K562 (cell line): ENCODE measurements at regions not wholly inside any gene's neighbourhood (a gene's known extent, or its start where the extent isn't known, plus 50 kb on each side); places are given as distances from the start of the nearest gene placed in this dataset.

ENCODE experiments used
- ATAC-seq: fragments of 200-7000 bp; cut with Tn5 transposase; 3 replicates; pipeline ENCODE4 v1.9.1; 2020; ENCODE audit warnings: moderate library complexity
- BruUV-seq: library from RNA; stranded (reverse); fragments of 400-500 nt; replicated peaks from 2 replicates; lab custom pipeline; 2021; lab: Mats Ljungman, UMichigan
- CTCF ChIA-PET: fragments of 300-600 bp; formaldehyde crosslinking; extraction: SDS; loops from one replicate; lab custom pipeline; 2021; ENCODE audit warnings: low intra/inter-chr PET ratio; lab: Yijun Ruan, JAX
- POLR2A ChIA-PET: fragments of 300-600, 350-650 bp; sonication (Branson Sonifier 250); formaldehyde crosslinking; extraction: SDS; loops from one replicate; lab custom pipeline; 2021; ENCODE audit warnings: antibody characterized with exemption, inconsistent platforms; lab: Yijun Ruan, JAX
- DNase-seq, 4 experiments: peaks; one replicate each; pipeline versions ENCODE4 v3.0.0 to v3.0.0-alpha.2; 2011 to 2018; ENCODE audit warnings: low spot score in 3 of 4, mixed read lengths in 3 of 4; ENCODE audit errors: extremely low read depth in 1 of 4
- FAIRE-seq: peaks from 2 replicates; lab custom pipeline; 2011; peaks lifted over from hg19 to GRCh38; lab: Jason Lieb, UNC
- H2AFZ ChIP-seq: 2 replicates; pipeline ENCODE4 v1.6.0; 2011; ENCODE audit warnings: low read depth, low read length, control low read depth, inconsistent platforms
- H3K27ac ChIP-seq: fragments of 200-600 bp; 3 replicates; pipeline ENCODE4 v1.8.0; 2011; ENCODE audit warnings: low read depth, mild to moderate bottlenecking, control low read depth, inconsistent platforms, low read length, moderate library complexity, mixed read lengths; ENCODE audit errors: extremely low read depth
- H3K27me3 ChIP-seq, 2 experiments: fragments of 300-600 bp in 1 of 2; 2 replicates in 1 of 2; 3 replicates in 1 of 2; pipeline versions ENCODE4 v1.6.0 to v1.8.0; 2011; ENCODE audit warnings: inconsistent platforms in 2 of 2, low read length in 2 of 2, mild to moderate bottlenecking in 1 of 2, mixed read lengths in 1 of 2, moderate library complexity in 1 of 2; ENCODE audit not compliant: control insufficient read depth in 2 of 2, insufficient read depth in 2 of 2
- H3K36me3 ChIP-seq: fragments of 300-600 bp; 3 replicates; pipeline ENCODE4 v1.8.0; 2011; ENCODE audit warnings: mild to moderate bottlenecking, low read length, inconsistent platforms; ENCODE audit not compliant: control insufficient read depth, insufficient read depth
- H3K4me1 ChIP-seq, 2 experiments: fragments of 200-600 bp in 1 of 2; replicated peaks in 1 of 2; 2 replicates in 1 of 2; 3 replicates in 1 of 2; pipeline versions ENCODE4 v1.5.1 to v1.8.0; 2011; ENCODE audit warnings: inconsistent platforms in 2 of 2, low read length in 2 of 2, mild to moderate bottlenecking in 1 of 2, mixed read lengths in 1 of 2, moderate library complexity in 1 of 2; ENCODE audit not compliant: control insufficient read depth in 2 of 2, insufficient read depth in 2 of 2
- H3K4me2 ChIP-seq: 2 replicates; pipeline ENCODE4 v1.6.1; 2011; ENCODE audit warnings: low read length, control low read depth, inconsistent platforms, mixed read lengths; ENCODE audit not compliant: insufficient read depth
- H3K4me3 ChIP-seq: fragments of 200-600 bp; sonication (generic), shearing (Covaris generic); 2 replicates; pipeline ENCODE4 v1.5.1; 2016; ENCODE audit warnings: control low read depth, inconsistent platforms
- H3K79me2 ChIP-seq: fragments of 200-600 bp; 3 replicates; pipeline ENCODE4 v1.8.0; 2011; ENCODE audit warnings: low read length, inconsistent platforms; ENCODE audit not compliant: control insufficient read depth, insufficient read depth
- H3K9ac ChIP-seq, 2 experiments: 2 replicates each; pipeline versions ENCODE4 v1.6.0 to v1.6.1; 2011; ENCODE audit warnings: low read depth in 2 of 2, low read length in 2 of 2, control low read depth in 1 of 2, inconsistent platforms in 1 of 2, mild to moderate bottlenecking in 1 of 2, mixed read lengths in 1 of 2; ENCODE audit not compliant: insufficient read depth in 1 of 2
- H3K9me1 ChIP-seq: one replicate; pipeline ENCODE4 v1.6.0; 2011; ENCODE audit warnings: inconsistent platforms, mild to moderate bottlenecking, low read length, moderate library complexity; ENCODE audit not compliant: control insufficient read depth, insufficient read depth
- H3K9me3 ChIP-seq: replicated peaks from 2 replicates; pipeline ENCODE4 v1.5.1; 2011; ENCODE audit warnings: low read depth, low read length, inconsistent platforms; ENCODE audit not compliant: control insufficient read depth, insufficient read depth
- H4K20me1 ChIP-seq: replicated peaks from 2 replicates; pipeline ENCODE4 v1.6.1; 2011; ENCODE audit warnings: low read length, inconsistent platforms, mixed read lengths; ENCODE audit not compliant: control insufficient read depth, insufficient read depth
- CBFB ChIP-seq: sonication (generic); formaldehyde crosslinking; IDR thresholded peaks from 2 replicates; pipeline ENCODE4 v1.4.0; 2020; ENCODE audit warnings: mild to moderate bottlenecking, missing genetic modification reagents
- MEF2A ChIP-seq: IDR thresholded peaks from 2 replicates; pipeline ENCODE4 v1.6.1; 2011; ENCODE audit warnings: low read depth, mild to moderate bottlenecking, low read length, moderate library complexity; ENCODE audit not compliant: control insufficient read depth
- NFIC ChIP-seq: fragments of 450-650 bp; IDR thresholded peaks from 2 replicates; pipeline ENCODE4 v1.6.1; 2017; ENCODE audit warnings: mild to moderate bottlenecking, inconsistent platforms
- PHF20 ChIP-seq: fragments of 450-650 bp; IDR thresholded peaks from 2 replicates; pipeline ENCODE4 v1.6.1; 2018; ENCODE audit not compliant: partially characterized antibody
- POLR2G ChIP-seq: fragments of 200-400 bp; formaldehyde crosslinking; IDR thresholded peaks from 2 replicates; pipeline ENCODE4 v1.6.1; 2017; ENCODE audit warnings: low read depth, mild to moderate bottlenecking, antibody characterized with exemption, low read length, moderate library complexity
- SOX6 ChIP-seq: fragments of 450-650 bp; IDR thresholded peaks from 2 replicates; pipeline ENCODE4 v1.6.1; 2014; ENCODE audit warnings: mild to moderate bottlenecking
- THRA ChIP-seq: fragments of 450-650 bp; IDR thresholded peaks from 2 replicates; pipeline ENCODE4 v1.6.1; 2017; ENCODE audit warnings: mild to moderate bottlenecking, moderate library complexity
- TRIM25 ChIP-seq: fragments of 450-650 bp; IDR thresholded peaks from 2 replicates; pipeline ENCODE4 v1.7.0; 2016; ENCODE audit warnings: borderline replicate concordance
- ZBTB2 ChIP-seq: fragments of 450-650 bp; IDR thresholded peaks from 2 replicates; pipeline ENCODE4 v1.6.1; 2016; ENCODE audit warnings: antibody characterized with exemption
- ZKSCAN8 ChIP-seq: fragments of 200-800 bp; sonication (Bioruptor generic); IDR thresholded peaks from 2 replicates; pipeline ENCODE4 v1.6.1; 2016; ENCODE audit warnings: missing genetic modification characterization, missing compliant biosample characterization
- ZNF57 ChIP-seq: fragments of 450-650 bp; formaldehyde crosslinking; IDR thresholded peaks from 2 replicates; pipeline ENCODE4 v1.4.0; 2020; ENCODE audit warnings: mild to moderate bottlenecking, moderate library complexity
- ZNF707 ChIP-seq: fragments of 250-450 bp; sonication (Bioruptor Pico); conservative IDR thresholded peaks from 2 replicates; pipeline ENCODE4 v1.8.0; 2022; ENCODE audit warnings: inconsistent platforms, mild to moderate bottlenecking, moderate library complexity
- WGBS: fragments of 100-300 bp; shearing (Covaris generic); methylation state at CpG from one replicate; pipeline ENCODE4 v1.1.6; 2016; ENCODE audit warnings: low coverage, mixed read lengths; ENCODE audit not compliant: insufficient coverage; ENCODE audit errors: missing lambda C conversion rate; 5-methylcytosine and 5-hydroxymethylcytosine counted together
- in situ Hi-C: fragments of 300-500 bp; cut with MboI; formaldehyde crosslinking; loops from 4 replicates; pipeline ENCODE4 v1.15.0; 2018; ENCODE audit warnings: inconsistent platforms, mixed read lengths
- intact Hi-C: fragments of 100-400 bp; cut with micrococcal nuclease; formaldehyde crosslinking; loops from 2 replicates; pipeline ENCODE4 v1.14.2; 2022

- FAIRE-seq: no peak
- Histone ChIP-seq H2AFZ (no peak overlapping the region), H3K4me3 (no peak overlapping the region), H3K9me3 (no peaks in the 10 kb centered on the region), H3K27me3 (no peaks in the 10 kb centered on the region), H3K9me1 (no peaks in the 10 kb centered on the region), H3K36me3 (no peaks in the 10 kb centered on the region), H3K79me2 (no peaks in the 10 kb centered on the region), H3K27ac (no peak overlapping the region), H4K20me1 (no peaks in the 10 kb centered on the region), H3K4me2 (no peak overlapping the region), H3K4me1 (no peaks in the 10 kb centered on the region), H3K9ac (no peak overlapping the region)
- 0% methylated on average over 2 of the region's 2 CpGs for WGBS
- in situ Hi-C loops: no loop called here
- intact Hi-C loops: no loop called here
- BruUV-seq: no TSS peak
- no peak for ATAC-seq
- CTCF ChIA-PET: no interaction called here
- POLR2A ChIA-PET: interaction anchor here (0.6 kb wide), 1 partner anchor 328 kb away, joined by 4 read pairs; no protein-coding TSS in a partner anchor
- DNase-seq: no peak
- TF ChIP-seq TRIM25: no peak
Observed at GRCh38 chr6:142621822-142622221, 320.0 kb downstream of the ADGRG6 start.

- 3% methylated on average over 2 of the region's 2 CpGs for WGBS
- no peak for TF ChIP-seq ZBTB2
- no peak for TF ChIP-seq ZNF707 (CRISPR knock-in tag)
- no peak for TF ChIP-seq POLR2G
- TF ChIP-seq ZKSCAN8 (CRISPR knock-in tag): no peak
- no peak for TF ChIP-seq SOX6
- no peak for TF ChIP-seq CBFB (CRISPR knock-in tag)
- TF ChIP-seq THRA: no peak
- no peak for TF ChIP-seq ZNF57 (CRISPR knock-in tag)
- no peak for TF ChIP-seq PHF20
- no peak for TF ChIP-seq MEF2A
- no peak for TF ChIP-seq NFIC
Observed at GRCh38 chr6:142624978-142625715, 319.8 kb downstream of the HIVEP2 start.

More at GRCh38 chr6:142624978-142625715, 319.8 kb downstream of the HIVEP2 start:
- Histone ChIP-seq H3K9ac (no peak overlapping the region), H3K9me3 (no peaks in the 10 kb centered on the region), H3K27ac (no peak overlapping the region), H3K27me3 (no peaks in the 10 kb centered on the region), H3K4me2 (no peak overlapping the region), H3K9me1 (no peaks in the 10 kb centered on the region), H4K20me1 (no peaks in the 10 kb centered on the region), H3K4me1 (no peaks in the 10 kb centered on the region), H2AFZ (no peak overlapping the region), H3K36me3 (no peaks in the 10 kb centered on the region), H3K79me2 (no peaks in the 10 kb centered on the region), H3K4me3 (no peak overlapping the region)
- in situ Hi-C loops: no loop called here
- BruUV-seq: no TSS peak
- FAIRE-seq (no peak), DNase-seq (no peak), ATAC-seq (no peak)
- ChIA-PET CTCF (no interaction called here), POLR2A (no interaction called here)
- intact Hi-C loops: no loop called here
